Panc1 (cell line): ENCODE measurements at regions not wholly inside any gene's neighbourhood (a gene's known extent, or its start where the extent isn't known, plus 50 kb on each side); places are given as distances from the start of the nearest gene placed in this dataset.

ENCODE experiments used
- POLR2AphosphoS5 ChIP-seq: IDR thresholded peaks from 2 replicates; pipeline ENCODE4 v1.6.1; 2012; ENCODE audit warnings: mild to moderate bottlenecking, low read depth, low read length, moderate library complexity
- SIN3A ChIP-seq: IDR thresholded peaks from 2 replicates; pipeline ENCODE4 v1.6.1; 2012; ENCODE audit warnings: low read depth, mild to moderate bottlenecking, low read length, moderate library complexity, borderline replicate concordance; ENCODE audit not compliant: insufficient read depth
- TF ChIP-seq, protein P1 (sequence below): fragments of 450-650 bp; IDR thresholded peaks from 2 replicates; pipeline ENCODE4 v1.5.1; 2017; ENCODE audit warnings: mild to moderate bottlenecking

GRCh38 chr18:31241900-31242409, 76.0 kb upstream of the DSG1 start:
- TF ChIP-seq, protein P1, sequence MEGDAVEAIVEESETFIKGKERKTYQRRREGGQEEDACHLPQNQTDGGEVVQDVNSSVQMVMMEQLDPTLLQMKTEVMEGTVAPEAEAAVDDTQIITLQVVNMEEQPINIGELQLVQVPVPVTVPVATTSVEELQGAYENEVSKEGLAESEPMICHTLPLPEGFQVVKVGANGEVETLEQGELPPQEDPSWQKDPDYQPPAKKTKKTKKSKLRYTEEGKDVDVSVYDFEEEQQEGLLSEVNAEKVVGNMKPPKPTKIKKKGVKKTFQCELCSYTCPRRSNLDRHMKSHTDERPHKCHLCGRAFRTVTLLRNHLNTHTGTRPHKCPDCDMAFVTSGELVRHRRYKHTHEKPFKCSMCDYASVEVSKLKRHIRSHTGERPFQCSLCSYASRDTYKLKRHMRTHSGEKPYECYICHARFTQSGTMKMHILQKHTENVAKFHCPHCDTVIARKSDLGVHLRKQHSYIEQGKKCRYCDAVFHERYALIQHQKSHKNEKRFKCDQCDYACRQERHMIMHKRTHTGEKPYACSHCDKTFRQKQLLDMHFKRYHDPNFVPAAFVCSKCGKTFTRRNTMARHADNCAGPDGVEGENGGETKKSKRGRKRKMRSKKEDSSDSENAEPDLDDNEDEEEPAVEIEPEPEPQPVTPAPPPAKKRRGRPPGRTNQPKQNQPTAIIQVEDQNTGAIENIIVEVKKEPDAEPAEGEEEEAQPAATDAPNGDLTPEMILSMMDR, result peak; percentile 47
- no peak for TF ChIP-seq SIN3A
- no peak for TF ChIP-seq POLR2AphosphoS5
